ENCODE measurements at regions not wholly inside any gene's neighbourhood (a gene's known extent, or its start where the extent isn't known, plus 50 kb on each side); places are given as distances from the start of the nearest gene placed in this dataset.

DNA sequence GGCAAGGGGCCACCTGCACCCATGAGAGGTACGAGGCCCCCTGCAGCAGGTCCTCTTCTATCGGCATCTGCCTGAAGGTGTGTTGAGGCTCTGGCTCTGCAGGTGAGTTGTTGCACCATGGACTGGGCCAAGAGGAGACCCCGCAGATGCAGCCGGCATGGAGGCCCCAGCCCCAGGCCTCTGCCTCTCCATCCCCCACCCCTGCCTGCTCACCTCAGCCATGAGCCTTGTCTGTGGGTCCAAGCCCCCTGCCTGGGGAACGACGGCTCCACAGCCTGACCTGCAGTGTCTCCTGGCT, 1386.2 kb downstream of the BRD1 start:
- no peak for DNase-seq

DNA sequence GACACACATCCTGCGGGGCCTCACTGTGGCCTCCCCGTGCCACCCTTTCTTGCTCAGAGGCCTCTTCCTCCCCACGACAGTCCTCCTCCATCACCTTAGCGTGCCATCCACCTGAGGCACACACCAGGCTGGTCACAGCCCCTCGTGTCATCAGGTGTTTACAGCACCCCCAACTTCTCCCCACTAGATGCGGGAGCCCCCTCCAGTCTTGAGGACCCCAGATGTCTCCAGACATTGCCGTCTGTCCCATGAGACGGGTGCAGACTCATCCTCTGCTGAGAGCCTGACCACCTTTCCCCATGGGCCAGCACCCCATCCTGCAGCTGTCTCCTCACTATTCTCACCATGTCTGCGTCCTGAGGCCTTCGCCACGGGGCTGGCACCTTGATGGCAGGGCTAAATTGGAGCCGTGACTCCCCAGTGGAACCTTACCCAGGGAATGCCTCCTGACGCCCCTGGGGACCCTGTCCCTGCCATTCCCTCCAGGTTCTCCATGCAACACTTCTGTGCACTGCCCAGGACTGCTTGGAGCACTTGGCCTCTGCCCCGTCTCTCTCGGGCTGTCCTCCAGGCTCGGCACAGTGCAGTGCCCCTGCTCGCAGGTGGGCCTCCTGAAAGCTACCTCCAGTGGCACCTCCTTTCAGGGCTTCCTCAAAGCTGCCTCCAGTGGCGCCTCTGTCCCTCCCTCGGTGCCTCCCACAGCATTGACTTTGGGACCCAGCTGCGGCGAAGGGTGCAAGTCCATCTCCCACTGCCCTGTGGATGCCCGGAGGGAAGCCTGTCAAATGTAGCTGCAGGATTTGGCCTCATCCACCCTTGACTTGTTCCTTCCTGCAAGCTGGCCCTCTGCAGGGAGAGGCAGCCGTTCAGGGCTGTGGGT, 1386.8 kb downstream of the BRD1 start:
- no peak for DNase-seq

GRCh38 chr22:48440176-48440575, 1387.5 kb downstream of the BRD1 start:
- DNase-seq, result no peak

GRCh38 chr22:48439560-48440135, 1388.0 kb downstream of the BRD1 start:
- DNase-seq, result no peak

DNA sequence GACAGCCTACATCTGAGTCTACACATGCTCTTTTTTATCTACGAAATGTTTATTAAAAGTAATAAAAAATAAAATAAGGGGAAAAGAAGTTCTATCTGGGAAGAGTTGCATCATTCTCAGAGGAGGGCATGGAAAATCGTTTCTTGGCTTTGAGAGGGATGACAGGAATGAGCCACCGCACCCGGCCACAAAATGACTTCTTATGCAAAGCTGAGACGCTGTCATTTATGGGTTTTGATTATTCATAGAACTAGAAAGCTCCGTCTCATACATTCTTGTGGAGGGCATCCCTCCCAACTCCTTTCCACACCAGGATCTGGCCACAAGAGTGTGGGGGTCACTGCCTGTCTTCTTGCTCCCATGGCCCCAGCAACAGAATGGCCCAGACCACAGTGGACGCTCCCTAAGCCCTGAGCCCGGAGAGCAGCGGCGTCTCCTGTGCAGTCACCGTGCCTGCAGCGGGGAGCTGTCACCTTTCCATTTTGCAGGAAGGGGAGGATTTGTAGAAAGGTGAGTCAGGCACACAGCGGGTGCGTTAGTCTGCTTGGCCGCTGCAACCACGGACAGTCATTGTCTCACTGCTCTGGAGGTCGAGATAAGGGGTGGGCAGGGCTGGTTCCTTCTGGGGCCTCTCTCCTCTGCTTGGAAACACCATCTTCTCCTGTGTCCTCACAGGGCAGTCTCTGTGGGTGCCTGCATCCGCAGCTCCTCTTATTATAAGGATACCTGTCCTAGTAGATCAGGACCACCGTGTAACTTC, 1388.7 kb downstream of the BRD1 start:
- DNase-seq, result no peak

DNA sequence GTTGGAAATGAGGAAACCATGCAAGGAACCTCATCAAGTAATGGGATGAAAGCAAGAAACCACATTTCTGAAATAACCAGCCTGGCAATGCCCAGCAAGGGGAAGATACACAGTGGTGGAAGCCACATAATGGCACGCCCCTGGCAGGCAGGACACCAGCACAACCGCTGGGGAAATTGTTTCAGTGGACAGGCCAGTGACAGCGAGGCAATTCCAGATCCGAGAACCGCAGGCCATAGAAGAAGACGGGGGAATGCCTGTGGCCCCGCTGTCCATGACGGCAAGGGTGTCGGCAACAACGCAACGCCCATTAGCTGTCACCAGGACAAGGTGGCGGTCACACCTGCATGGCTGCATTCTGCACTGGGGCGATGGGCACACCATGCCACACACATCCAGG, 1389.6 kb downstream of the BRD1 start:
- DNase-seq, result no peak

GRCh38 chr22:48436201-48436931, 1391.3 kb downstream of the BRD1 start:
- no peak for DNase-seq

DNA sequence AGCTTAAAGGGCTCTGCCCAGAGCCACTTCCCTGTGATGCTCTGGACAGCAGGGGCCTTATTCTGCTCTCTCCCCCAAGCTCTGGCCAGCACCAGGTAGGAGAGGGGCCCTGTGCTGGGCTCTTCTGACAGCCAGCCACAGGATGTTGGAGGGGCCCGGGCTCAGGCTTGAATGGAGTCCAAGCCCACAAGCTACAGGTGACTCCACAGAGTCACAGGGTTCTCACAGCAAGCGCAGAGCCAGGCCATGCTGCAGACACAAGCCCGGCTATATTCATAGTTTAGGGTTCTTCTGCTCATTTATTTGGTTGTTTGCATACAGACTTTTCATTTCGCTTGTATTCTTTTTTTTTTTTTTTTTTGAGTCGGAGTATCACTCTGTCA, 1392.8 kb downstream of the BRD1 start:
- no peak for DNase-seq

DNA sequence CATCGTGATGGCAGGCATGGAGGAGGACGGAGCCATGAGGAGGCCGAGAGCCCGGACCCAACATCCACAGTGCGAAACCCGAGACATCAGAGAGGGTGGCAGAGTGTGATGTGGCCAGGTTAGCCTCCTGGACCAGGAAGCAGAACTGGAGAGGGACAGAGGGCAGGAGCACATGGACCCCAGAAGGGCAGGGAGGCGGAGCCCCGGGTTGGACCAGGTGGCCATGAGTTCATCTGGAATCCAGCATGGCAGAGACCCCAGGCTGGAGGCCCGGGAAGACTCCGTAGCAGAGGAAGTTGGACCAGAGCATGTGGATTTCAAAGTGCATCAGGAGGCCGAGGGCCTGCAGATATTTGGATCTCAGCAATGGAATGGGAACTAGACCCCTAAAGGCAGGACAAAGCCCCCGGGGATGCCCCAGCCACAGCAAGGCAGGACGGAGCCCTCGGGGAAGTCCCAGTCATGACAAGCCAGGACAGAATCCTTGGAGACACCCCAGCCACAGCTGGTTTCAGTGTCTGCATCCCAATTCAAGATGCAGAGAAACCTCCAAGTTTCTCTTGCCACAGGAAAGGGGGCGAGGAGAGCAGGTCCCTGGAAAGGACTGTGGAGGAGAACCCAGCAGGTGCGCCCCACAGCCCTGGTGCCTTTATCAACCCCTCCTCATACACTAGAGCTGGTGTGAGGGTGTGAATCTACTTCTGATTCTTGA, 1393.4 kb downstream of the BRD1 start:
- no peak for DNase-seq

DNA sequence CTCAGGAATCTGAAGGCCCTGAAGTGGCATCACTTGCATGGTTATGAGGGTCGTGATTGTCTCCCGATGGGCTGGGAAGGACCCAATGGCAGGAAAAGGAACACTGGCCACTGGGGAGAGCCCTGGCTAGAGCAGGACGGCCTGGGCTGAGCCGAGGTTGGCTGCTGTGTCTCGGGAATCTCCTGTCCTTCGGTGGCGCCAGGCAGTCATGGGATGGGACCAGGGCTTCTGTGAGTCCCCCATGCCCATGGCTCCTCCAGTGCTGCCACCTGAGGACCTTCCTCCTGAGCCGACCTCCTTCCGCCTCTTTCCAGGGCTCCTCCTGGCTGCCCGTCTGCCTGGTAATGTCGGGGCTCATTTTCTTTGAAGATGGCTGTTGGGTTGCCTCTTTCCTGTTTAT, 1394.0 kb downstream of the BRD1 start:
- no peak for DNase-seq

GRCh38 chr22:48432781-48433518, 1394.7 kb downstream of the BRD1 start:
- DNase-seq, result peak; percentile 54

DNA sequence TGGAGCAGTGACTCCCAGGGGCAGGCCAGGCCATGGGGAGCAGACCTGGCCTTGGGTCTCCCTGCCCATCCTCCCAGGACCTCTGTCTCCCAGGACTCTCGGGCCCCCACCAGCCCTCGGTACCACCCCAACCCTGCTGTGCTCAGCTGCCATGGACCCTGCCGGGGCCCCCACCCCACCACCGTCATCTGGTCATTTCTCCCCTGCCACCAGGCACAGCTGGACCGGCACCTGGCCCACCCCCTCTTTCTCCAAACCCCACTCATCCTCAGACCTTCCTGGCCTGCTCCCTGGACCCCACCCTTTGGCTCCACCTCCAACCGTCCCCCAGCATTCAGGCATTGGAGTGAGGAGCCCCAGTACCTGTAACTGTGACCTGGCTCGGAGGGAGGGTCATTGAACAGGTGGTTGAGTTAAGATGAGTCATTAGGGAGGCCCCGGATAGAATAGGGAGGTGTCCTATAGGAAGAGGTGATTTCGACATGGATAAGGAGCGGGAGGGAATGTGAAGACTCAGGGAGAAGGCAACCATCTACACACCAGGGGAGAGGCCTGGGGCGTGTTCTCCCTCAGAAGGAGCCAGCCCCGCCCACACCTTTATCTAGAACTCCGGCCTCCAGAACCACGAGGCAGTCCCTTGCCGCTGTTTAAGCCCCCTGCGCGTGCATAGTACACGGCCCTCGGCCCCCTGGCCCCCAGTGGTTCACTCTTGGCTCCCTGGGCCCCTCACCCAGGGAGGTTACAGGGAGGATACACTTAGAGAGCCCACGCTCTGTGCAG, 1395.9 kb downstream of the BRD1 start:
- DNase-seq, result no peak

- DNase-seq, result no peak
Observed at GRCh38 chr22:48431014-48431413, 1396.7 kb downstream of the BRD1 start.

- DNase-seq, result no peak
Observed at GRCh38 chr22:48429446-48430020, 1398.1 kb downstream of the BRD1 start.

- peak; percentile 87 for DNase-seq
Observed at GRCh38 chr22:48428631-48429371, 1398.9 kb downstream of the BRD1 start.

DNA sequence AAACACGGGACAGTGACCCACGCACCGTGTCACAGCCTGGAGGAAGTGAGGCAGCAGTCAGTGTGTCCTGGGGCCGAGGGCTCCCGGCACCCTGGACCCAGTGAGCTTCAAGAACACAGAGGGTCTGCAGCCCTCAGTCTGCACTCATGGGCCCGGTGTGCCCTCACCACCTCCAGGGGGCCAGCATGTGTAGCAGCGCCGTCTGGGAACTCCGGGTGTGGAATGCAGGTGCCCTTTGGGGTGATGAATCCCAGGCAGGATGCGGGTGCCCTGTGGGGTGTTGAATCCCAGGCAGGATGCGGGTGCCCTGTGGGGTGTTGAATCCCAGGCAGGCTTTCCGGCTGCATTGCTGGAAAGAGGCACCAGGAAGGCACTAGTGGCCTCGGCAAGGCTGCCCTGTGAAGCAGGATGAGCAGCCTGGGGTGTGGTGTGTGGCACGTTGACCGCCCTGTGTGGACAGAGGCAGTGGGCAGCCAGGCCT, 1399.9 kb downstream of the BRD1 start:
- no peak for DNase-seq

DNA sequence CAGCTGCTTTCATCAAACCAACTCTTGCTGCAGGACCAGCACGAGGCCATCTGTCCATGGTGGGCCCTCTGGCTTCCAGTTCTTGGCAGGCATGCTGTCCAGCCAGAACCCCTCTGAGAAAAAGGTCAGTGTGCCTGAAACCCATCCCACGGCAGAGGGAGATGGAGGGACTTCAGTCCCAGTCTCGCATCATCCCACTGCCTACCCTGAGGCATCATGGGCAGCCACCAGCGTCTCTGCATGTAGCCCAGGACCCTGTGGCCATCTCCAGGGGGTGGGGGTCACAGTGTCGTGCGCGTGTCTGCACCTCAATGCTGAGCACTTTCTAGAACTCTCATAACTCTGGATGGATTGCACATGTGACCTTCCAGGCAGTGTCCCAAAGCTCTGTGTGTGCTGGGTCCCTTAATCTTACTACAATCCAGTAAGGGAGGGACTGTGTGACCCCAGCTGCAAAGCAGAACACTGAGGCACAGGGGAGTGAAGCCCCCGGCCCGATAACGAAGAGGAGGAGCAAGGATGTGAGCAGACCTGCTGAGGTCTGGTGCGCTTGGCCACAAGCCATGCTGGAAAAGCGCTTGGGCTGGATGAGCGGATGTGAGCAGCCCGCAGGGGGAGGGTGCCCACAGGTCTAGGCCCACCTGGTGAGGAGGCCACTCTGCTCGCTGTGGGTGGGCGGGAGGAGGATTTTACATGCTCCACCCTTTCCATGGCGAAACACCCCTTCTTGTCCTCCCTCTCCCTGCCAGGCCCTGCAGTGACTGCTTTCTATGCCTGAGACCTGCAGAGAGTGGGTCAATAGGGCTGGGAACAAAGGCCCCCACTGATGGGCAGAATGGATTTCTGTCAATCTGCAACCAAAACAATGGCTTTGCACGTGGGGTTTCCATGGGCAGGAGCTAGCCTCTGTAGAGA, 1401.0 kb downstream of the BRD1 start:
- DNase-seq, result no peak

DNA sequence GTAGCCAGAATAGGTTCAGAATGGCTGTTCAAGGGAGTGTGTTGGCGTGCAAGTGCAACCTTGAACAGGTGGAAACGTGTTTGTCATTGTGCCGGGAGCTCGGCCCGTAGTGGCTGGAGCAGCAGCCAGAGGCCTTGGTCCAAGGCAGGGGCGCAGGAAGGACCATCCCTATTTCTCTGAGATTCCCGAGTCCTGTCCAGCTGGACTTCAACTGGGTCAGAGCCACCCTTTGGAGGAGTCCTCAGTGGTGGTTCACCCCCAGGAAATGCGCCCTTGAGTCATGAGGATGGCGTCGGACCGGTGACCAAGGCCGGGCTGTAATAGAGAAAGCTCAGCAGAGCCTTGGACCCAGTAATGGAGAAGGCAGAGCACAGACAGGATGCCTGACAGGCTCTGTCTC, 1402.0 kb downstream of the BRD1 start:
- no peak for DNase-seq
